HG02642 (cell line): ENCODE measurements at regions not wholly inside any gene's neighbourhood (a gene's known extent, or its start where the extent isn't known, plus 50 kb on each side); places are given as distances from the start of the nearest gene placed in this dataset.
"Not testable (repeated sequence)": the region's sequence is repeated elsewhere in the genome, so short reads cannot be mapped to it uniquely, and the experiment has no call there.

Experiments
- ATAC-seq: cut with Tn5 transposase; IDR thresholded peaks from one replicate; pipeline ENCODE4 v1.9.1; 2021; ENCODE audit warnings: mild to moderate bottlenecking; ENCODE audit not compliant: unreplicated experiment, poor library complexity

DNA sequence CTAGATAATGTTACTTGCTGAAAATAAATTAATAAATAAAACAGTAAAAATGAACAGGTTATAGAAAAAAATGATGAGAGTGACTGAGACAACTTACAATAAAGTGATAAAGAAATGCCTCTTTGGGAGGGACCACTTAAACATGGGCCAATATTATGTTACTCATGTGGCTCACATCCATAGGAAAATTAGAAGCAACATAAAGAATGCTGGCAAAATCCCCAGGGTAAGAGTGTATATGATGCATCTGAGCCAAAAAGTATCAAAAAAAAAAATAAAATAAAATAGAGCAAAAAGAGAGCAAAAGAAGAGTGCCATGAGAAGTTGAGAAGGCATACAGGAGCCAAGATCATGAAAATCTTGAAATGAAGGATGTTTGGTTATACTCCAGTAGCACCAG, 818.0 kb downstream of the LTN1 start:
- no peak for ATAC-seq

GRCh38 chr21:28174006-28174405, 818.7 kb downstream of the LTN1 start:
- no peak for ATAC-seq

- no peak for ATAC-seq
Observed at GRCh38 chr21:28172376-28172775, 820.3 kb downstream of the LTN1 start.

GRCh38 chr21:28167366-28167765, 825.3 kb downstream of the LTN1 start:
- no peak for ATAC-seq

GRCh38 chr21:28164519-28164918, 828.2 kb downstream of the LTN1 start:
- not testable (repeated sequence) for ATAC-seq

- ATAC-seq = not testable (repeated sequence)
Observed at GRCh38 chr21:28162052-28162451, 830.6 kb downstream of the LTN1 start.

DNA sequence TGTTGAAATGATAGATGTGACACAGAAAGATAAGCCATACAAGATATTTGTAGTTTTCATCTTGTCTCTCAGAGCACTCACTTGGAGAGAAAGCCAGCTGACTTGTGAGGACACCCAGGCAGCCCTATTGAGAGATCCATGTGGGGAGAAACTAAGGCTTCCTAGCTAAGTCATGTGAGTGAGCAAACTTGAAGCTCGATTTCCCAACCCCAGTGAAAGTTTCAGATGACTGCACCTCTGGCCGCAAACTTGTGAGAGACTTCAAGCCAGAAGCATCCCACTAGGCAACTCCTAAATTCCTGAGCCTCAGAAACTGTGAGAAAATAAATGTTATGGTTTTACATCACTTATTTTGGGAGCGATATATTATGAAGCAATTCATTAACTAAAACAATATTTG, 832.3 kb downstream of the LTN1 start:
- ATAC-seq = no peak

DNA sequence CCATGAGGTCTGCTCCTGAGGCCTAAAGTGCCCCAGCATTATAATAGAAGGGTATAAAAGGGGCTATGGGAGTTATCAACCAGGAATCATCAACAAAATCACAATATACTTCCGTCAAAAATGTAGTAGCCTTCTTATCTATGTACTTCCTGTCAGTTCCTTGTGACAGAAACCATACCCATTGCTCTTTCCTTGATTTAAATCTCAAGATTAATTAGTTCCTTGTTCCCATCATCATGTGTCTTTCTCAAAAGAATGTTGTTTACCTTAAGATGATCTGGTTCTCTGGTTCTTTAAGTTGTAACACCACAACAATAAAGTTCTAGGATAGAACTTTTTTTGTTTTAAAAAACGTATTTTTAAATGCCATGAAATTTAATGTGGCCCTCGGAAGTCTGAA, 833.3 kb downstream of the LTN1 start:
- no peak for ATAC-seq

GRCh38 chr21:28156590-28156989, 836.1 kb downstream of the LTN1 start:
- no peak for ATAC-seq

- ATAC-seq = no peak
Observed at GRCh38 chr21:28154121-28154520, 838.6 kb downstream of the LTN1 start.

DNA sequence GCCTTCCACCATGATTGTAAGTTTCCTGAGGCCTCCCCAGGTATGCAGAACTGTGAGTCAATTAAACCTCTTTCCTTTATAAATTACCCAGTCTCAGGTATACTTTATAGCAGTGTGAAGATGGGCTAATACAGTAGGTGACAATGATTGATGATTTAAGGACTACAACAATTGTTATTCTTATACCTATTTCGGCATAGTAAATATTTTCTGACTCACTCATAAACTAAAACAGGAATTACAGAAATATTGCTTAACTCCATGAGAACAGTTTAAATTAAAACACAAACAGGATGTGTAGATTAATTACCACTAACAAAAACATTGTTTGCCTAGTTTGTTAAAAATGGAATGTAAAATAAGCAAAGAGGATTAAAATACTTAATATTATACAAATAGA, 839.9 kb downstream of the LTN1 start:
- ATAC-seq = no peak

DNA sequence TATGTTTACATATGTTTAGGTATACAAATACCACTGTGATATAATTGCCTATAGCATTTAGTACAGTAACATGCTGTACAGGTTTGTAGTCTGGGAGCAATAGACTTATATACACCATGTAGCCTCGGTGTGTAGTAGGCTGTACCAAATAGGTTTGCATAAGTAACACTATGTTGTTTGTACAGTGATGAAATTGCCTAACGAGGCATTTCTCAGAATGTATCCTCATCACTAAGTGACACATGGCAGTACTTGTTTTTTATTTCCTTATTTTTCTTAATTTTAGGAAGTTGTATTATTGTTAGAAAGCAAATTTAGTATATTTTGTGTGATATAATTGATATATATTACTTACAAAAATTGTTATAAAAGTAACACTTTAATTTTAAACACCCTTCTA, 840.9 kb downstream of the LTN1 start:
- no peak for ATAC-seq

DNA sequence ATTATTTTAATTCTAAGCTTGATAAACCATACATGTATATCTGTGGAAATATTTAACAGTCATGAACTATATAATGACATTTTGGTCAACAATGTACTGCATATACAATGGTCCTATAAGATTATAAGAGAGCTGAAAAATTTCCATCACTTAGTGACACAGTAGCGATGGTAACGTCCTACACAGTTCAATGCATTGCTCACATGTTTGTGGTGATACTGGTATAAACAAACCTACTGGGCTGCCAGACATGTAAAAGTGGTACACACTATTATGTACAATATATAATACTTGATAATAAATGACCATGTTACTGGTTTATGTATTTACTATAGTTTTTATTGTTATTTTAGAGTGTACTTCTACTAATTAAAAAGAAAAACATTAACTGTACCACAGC, 841.9 kb downstream of the LTN1 start:
- no peak for ATAC-seq

DNA sequence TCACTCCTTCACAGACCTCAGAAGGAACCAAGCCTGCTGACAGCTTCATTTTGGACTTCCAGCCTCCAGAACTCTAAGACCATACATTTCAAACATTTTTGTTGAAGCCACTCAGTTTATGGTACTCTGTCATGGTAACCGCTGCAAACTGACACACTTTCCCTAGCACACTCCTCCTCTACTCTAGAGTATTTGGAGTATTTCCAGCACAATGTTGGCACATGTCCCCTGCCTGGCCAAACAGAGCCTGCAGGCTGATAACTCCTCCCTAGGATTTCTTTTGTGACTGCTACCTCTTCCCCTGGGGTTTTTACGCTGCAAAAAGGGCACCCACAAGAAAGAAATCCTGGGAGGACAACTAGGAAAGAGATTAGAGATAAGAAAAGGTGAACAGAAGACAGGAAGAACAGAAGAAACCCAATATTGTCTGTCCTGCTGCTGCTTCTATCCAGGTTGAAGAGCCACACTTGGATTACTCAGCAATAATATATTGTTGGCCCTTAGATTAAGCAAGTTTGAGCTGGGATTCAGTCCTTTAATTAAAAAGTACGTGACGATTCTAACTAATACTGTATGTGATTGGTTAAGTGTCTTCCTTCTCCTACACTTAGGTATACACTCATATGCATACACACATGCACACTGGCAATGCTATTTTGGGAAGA, 844.1 kb downstream of the LTN1 start:
- ATAC-seq = no peak

DNA sequence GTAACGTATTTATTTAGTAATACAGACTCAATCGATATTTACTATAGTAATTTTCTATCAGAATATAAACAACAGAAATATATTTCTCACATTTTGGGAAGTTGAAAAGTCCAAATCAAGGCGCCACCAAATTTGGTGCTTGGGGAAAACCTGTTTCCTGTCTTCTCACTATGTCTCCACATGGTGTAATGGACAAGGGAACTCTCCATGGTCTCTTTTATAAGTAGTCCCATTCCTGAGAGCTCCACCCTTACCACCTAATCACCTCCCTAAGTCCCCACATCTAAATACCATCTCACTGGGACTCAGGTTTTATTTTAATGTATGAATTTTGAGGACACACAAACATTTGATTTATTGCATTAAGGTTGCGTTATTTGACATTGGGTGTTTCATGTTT, 848.0 kb downstream of the LTN1 start:
- no peak for ATAC-seq

- no peak for ATAC-seq
Observed at GRCh38 chr21:28144089-28144488, 848.6 kb downstream of the LTN1 start.

DNA sequence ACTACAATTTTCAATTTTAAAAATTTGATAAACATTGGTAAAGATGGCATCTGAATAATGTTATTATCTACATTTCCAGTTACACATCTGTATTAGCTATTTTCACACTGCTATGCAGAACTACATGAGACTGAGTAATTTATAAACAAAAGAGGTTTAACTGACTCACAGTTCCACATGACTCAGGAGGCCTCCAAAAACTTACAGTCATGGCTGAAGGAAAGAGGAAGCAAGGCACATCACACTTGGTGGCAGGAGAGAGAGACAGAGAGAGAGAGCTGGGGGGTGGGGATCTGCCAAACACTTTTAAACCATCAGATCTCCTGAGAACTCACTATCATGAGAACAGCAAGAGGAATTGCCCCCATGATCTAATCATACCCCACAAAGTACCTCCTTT, 850.0 kb downstream of the LTN1 start:
- ATAC-seq = no peak

DNA sequence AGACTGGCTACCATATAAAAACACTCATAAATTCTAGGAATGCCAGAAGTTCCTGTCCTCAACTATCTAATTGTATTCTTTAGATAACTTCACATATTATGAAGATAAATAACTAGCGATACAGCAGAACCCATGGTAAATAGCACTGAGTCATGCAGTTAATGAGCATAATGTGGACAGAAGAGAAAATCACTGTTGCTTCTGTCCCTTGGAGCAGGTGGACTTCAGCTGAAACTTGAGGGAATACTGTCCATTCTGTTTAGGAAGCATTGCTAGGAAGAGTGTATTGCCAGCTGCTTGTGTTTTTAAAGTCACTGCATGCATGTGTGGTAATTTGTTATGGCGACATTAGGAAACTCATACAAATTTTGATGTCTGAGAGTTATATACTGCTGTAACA, 854.4 kb downstream of the LTN1 start:
- ATAC-seq = no peak

DNA sequence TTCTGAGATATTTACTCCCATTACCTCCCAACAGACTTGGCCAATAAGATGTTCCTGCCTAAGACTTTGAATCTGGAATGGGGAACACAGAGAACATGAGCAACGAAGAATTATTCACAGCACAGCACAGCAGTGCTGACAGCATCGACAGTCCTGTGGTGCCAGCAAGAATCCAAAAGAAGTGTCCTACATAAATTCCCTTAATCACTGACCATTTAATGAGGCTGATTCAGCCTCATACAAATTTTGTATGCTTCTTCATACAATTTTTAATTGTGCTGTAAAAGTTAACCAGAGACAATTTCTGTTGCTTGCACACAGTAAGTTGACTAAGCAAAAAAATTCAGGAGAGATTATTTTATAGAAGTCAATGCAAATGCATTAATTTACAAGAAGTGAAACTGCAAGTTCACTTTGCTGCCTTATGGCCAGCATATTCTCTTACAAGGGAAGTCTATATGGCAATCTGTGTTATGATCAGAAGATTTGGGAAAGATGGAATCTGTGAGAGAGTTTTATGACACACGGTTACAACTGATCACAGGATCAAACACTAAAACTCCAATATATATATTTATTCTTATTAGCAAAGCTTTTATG, 855.9 kb downstream of the LTN1 start:
- no peak for ATAC-seq

DNA sequence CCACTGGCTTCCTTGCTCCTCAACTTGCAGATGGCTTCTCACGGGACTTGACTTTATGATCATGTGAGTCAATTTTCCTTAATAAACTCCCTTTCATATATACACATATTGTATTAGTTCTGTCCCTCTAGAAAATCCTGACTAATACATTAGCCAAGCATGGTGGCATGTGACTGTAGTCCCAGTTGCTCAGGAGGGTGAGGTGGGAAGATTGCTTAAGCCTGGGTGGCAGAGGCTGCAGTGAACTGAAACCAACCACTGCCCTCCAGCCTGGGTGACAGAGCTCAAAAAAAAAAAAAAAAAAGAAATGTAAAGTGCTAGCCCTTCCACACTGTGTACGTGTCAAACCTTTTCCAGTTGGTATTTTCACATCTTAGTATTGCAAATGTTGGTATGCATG, 857.0 kb downstream of the LTN1 start:
- ATAC-seq = no peak

DNA sequence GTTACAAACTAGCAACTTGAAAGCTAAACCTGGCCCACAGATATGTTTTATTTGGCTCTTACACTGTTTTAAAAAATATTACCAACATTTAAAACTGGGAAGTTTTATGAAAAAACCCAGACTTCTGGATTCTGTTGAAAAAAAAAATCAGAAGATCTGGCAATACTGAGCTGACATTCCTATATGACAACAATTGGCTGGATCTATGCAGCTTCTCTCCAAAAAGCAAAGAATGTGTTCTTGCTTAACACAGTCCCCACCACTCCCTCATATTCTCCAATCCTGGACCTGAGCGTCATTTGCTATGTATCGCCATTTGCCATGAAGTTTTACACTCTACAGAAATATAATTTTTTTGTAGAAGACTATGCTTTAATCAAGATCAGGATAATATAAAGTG, 859.6 kb downstream of the LTN1 start:
- no peak for ATAC-seq

DNA sequence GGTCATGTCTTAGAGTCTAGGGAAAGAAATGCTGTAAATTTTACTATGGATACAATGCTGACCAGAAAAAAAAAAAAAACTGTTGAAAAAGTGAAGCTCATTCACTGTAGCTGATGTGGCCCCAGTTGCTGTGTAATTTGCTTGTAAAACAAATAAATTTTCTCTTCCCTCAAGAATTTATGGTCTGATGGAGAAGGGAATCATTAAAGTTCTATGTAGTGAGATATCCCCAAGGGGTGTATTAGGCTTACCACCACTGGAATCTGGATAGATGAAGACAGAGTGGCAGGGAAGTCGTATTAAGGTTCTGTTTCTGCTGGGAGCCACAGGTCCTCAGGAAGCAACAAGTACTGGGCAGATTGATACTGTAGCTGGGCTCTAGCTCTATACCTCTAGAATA, 860.0 kb downstream of the LTN1 start:
- no peak for ATAC-seq
